ENCODE measurements at regions not wholly inside any gene's neighbourhood (a gene's known extent, or its start where the extent isn't known, plus 50 kb on each side); places are given as distances from the start of the nearest gene placed in this dataset.

GRCh38 chr5:124627815-124628595 is 118.4 kb downstream of the ZNF608 start:
- Histone ChIP-seq H3K36me3 (no peaks in the 10 kb centered on the region), H3K4me3 (no peak overlapping the region), H3K27ac (no peak overlapping the region), H3K4me1 (no peaks in the 10 kb centered on the region), H3K27me3 (no peaks in the 10 kb centered on the region), H3K9me3 (no peaks in the 10 kb centered on the region)
- TF ChIP-seq EP300 (IDR thresholded peaks at IDR 0.05) (no peak), POLR2A (IDR thresholded peaks at IDR 0.05) (no peak), POLR2AphosphoS5 (IDR thresholded peaks at IDR 0.05) (no peak)
- TF ChIP-seq, protein P1, sequence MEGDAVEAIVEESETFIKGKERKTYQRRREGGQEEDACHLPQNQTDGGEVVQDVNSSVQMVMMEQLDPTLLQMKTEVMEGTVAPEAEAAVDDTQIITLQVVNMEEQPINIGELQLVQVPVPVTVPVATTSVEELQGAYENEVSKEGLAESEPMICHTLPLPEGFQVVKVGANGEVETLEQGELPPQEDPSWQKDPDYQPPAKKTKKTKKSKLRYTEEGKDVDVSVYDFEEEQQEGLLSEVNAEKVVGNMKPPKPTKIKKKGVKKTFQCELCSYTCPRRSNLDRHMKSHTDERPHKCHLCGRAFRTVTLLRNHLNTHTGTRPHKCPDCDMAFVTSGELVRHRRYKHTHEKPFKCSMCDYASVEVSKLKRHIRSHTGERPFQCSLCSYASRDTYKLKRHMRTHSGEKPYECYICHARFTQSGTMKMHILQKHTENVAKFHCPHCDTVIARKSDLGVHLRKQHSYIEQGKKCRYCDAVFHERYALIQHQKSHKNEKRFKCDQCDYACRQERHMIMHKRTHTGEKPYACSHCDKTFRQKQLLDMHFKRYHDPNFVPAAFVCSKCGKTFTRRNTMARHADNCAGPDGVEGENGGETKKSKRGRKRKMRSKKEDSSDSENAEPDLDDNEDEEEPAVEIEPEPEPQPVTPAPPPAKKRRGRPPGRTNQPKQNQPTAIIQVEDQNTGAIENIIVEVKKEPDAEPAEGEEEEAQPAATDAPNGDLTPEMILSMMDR (IDR thresholded peaks at IDR 0.05) = no peak
- DNase-seq = no peak
- intact Hi-C loops (cut with DNase I; ENCODE audit: low total_unique reads) = no loop called here
- 67 to 83% (median 82%) methylated on average over 17 of the region's 17 CpGs for WGBS, 5 donors

- no peak for TF ChIP-seq POLR2A (IDR thresholded peaks at IDR 0.05)
- TF ChIP-seq EP300 (IDR thresholded peaks at IDR 0.05) = no peak
- TF ChIP-seq, protein P1 (IDR thresholded peaks at IDR 0.05) = no peak
- TF ChIP-seq POLR2AphosphoS5 (IDR thresholded peaks at IDR 0.05) = no peak
- intact Hi-C loops (cut with DNase I; ENCODE audit: low total_unique reads) = no loop called here
Measured at GRCh38 chr5:124626053-124626452, 120.4 kb downstream of the ZNF608 start.

DNA sequence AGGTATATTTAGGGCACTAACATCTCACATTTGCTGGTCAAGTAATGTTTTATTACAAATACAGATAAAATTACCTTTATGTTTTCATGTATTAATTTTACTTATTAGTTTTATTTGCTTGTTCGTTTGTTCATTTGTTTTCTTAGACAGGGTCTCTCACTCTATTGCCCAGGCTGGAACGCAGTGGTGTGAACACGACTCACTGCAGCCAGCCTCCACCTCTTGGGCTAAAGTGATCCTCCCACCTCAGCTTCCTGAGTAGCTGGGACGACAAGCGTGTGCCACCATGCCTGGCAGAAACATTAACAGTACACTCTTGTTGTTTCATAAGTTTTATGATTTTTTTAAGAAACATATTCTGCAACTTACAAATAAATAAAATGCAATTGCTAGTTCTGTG is 123.2 kb downstream of the ZNF608 start:
- H3K27me3 ChIP-seq = no peaks in the 10 kb centered on the region
- DNase-seq = no peak
- no peaks in the 10 kb centered on the region for H3K9me3 ChIP-seq
- no peak overlapping the region for H3K27ac ChIP-seq
- WGBS, 5 donors = 82 to 92% (median 88%) methylated on average over 5 of the region's 5 CpGs
- H3K4me3 ChIP-seq = no peak overlapping the region
- no peaks in the 10 kb centered on the region for H3K36me3 ChIP-seq
- no peaks in the 10 kb centered on the region for H3K4me1 ChIP-seq
- TF ChIP-seq, protein P1 (IDR thresholded peaks at IDR 0.05) = no peak
- TF ChIP-seq POLR2AphosphoS5 (IDR thresholded peaks at IDR 0.05) (no peak), POLR2A (IDR thresholded peaks at IDR 0.05) (no peak), EP300 (IDR thresholded peaks at IDR 0.05) (no peak)
- intact Hi-C loops (cut with DNase I; ENCODE audit: low total_unique reads) = no loop called here

More at GRCh38 chr5:124626053-124626452, 120.4 kb downstream of the ZNF608 start:
- 93 to 100% (median 96%) methylated on average over 2 of the region's 2 CpGs for WGBS, 5 donors
- no peaks in the 10 kb centered on the region for H3K36me3 ChIP-seq
- no peak overlapping the region for H3K4me3 ChIP-seq
- no peak overlapping the region for H3K27ac ChIP-seq
- no peaks in the 10 kb centered on the region for H3K27me3 ChIP-seq
- no peaks in the 10 kb centered on the region for H3K9me3 ChIP-seq
- DNase-seq = no peak
- H3K4me1 ChIP-seq = no peaks in the 10 kb centered on the region

- H3K36me3 ChIP-seq = no peaks in the 10 kb centered on the region
- TF ChIP-seq, protein P1 (IDR thresholded peaks at IDR 0.05) = no peak
- TF ChIP-seq EP300 (IDR thresholded peaks at IDR 0.05) = no peak
- no peak for TF ChIP-seq POLR2AphosphoS5 (IDR thresholded peaks at IDR 0.05)
- TF ChIP-seq POLR2A (IDR thresholded peaks at IDR 0.05) = no peak
- 57 to 76% (median 74%) methylated on average over 3 of the region's 3 CpGs for WGBS, 5 donors
- H3K27ac ChIP-seq = no peak overlapping the region
- intact Hi-C loops (cut with DNase I; ENCODE audit: low total_unique reads) = no loop called here
- no peaks in the 10 kb centered on the region for H3K27me3 ChIP-seq
- DNase-seq = no peak
- no peaks in the 10 kb centered on the region for H3K9me3 ChIP-seq
- H3K4me3 ChIP-seq = no peak overlapping the region
- no peaks in the 10 kb centered on the region for H3K4me1 ChIP-seq
Measured at GRCh38 chr5:124622851-124623250, 123.6 kb downstream of the ZNF608 start.

All from stomach (tissue), 8 donors.